HCT116 (cell line): ENCODE measurements at regions not wholly inside any gene's neighbourhood (a gene's known extent, or its start where the extent isn't known, plus 50 kb on each side); places are given as distances from the start of the nearest gene placed in this dataset.

Experiments used
- ATAC-seq: fragments of 200-7000 bp; cut with Tn5 transposase; 2 replicates; pipeline ENCODE4 v1.9.1; 2020; ENCODE audit warnings: mild to moderate bottlenecking, moderate library complexity
- BruUV-seq: library from RNA; stranded (reverse); fragments of 400-500 nt; replicated peaks from 2 replicates; lab custom pipeline; 2021; lab: Mats Ljungman, UMichigan
- CTCF ChIA-PET: fragments of 300-600 bp; sonication (Branson Sonifier 250); formaldehyde crosslinking; loops from one replicate; lab custom pipeline; 2021; ENCODE audit warnings: antibody characterized with exemption; lab: Charles Lee
- POLR2A ChIA-PET: fragments of 300-600, 350-600 bp; sonication (Branson Sonifier 250); formaldehyde crosslinking; loops from one replicate; lab custom pipeline; 2021; ENCODE audit warnings: antibody characterized with exemption; lab: Charles Lee
- RAD21 ChIA-PET, 2 experiments: fragments of 300-600 bp; sonication (Branson Sonifier 250); formaldehyde crosslinking; loops; one replicate each; lab custom pipeline; 2023; ENCODE audit warnings: low total read pairs in 2 of 2; ENCODE audit not compliant: uncharacterized antibody in 2 of 2, unreplicated experiment in 2 of 2, low non-redundant PET in 1 of 2; lab: Charles Lee
- DNase-seq: peaks from one replicate; pipeline ENCODE4 v3.0.0-alpha.2; 2010; ENCODE audit warnings: low read depth, low spot score
- H2AFZ ChIP-seq: fragments of 200-600 bp; shearing (Covaris generic), sonication (generic); 2 replicates; pipeline ENCODE4 v1.6.1; 2017; ENCODE audit warnings: low read depth, mixed run types, mixed read lengths, antibody characterized with exemption, low read length; ENCODE audit not compliant: poor library complexity, severe bottlenecking
- H3K27ac ChIP-seq: 2 replicates; pipeline ENCODE4 v1.5.1; 2012; ENCODE audit warnings: low read depth, low read length
- H3K27me3 ChIP-seq: fragments of 200-600 bp; sonication (generic); 2 replicates; pipeline ENCODE4 v1.6.1; 2016; ENCODE audit warnings: mixed run types, low read length, mixed read lengths; ENCODE audit not compliant: insufficient read depth
- H3K36me3 ChIP-seq, 2 experiments: fragments of 200-500 bp in 1 of 2; fragments of 200-600 bp in 1 of 2; sonication (Bioruptor generic) in 1 of 2; sonication (generic) in 1 of 2; 2 replicates each; pipeline versions ENCODE4 v1.5.1 to v1.6.1; 2014 to 2016; ENCODE audit warnings: low read length in 2 of 2, inconsistent platforms in 1 of 2, mixed read lengths in 1 of 2, mixed run types in 1 of 2; ENCODE audit not compliant: insufficient read depth in 2 of 2, control insufficient read depth in 1 of 2
- H3K4me1 ChIP-seq, 2 experiments: fragments of 200-600 bp in 1 of 2; sonication (generic) in 1 of 2; 2 replicates each; pipeline versions ENCODE4 v1.5.1 to v1.6.1; 2012 to 2017; ENCODE audit warnings: low read length in 2 of 2, inconsistent platforms in 1 of 2, mild to moderate bottlenecking in 1 of 2, mixed read lengths in 1 of 2, mixed run types in 1 of 2, moderate library complexity in 1 of 2; ENCODE audit not compliant: insufficient read depth in 2 of 2, control insufficient read depth in 1 of 2
- H3K4me2 ChIP-seq: fragments of 200-600 bp; sonication (generic); 2 replicates; pipeline ENCODE4 v1.6.1; 2017; ENCODE audit warnings: mixed run types, low read length, mixed read lengths
- H3K4me3 ChIP-seq, 2 experiments: fragments of 200-600 bp in 1 of 2; sonication (generic) in 1 of 2; replicated peaks in 1 of 2; 2 replicates each; pipeline ENCODE4 v1.5.1; 2011 to 2016; ENCODE audit warnings: low read length in 2 of 2, control low read depth in 1 of 2, low read depth in 1 of 2, mild to moderate bottlenecking in 1 of 2, mixed read lengths in 1 of 2, mixed run types in 1 of 2
- H3K79me2 ChIP-seq: fragments of 200-600 bp; sonication (generic); 2 replicates; pipeline ENCODE4 v1.6.1; 2017; ENCODE audit warnings: mild to moderate bottlenecking, mixed run types, low read length, moderate library complexity, mixed read lengths; ENCODE audit not compliant: insufficient read depth
- H3K9ac ChIP-seq: fragments of 200-600 bp; sonication (generic); 2 replicates; pipeline ENCODE4 v1.6.1; 2016; ENCODE audit warnings: low read length, mixed read lengths
- H3K9me2 ChIP-seq: fragments of 200-600 bp; sonication (generic), shearing (Covaris generic); 2 replicates; pipeline ENCODE4 v1.6.1; 2017; ENCODE audit warnings: mixed run types, mild to moderate bottlenecking, moderate library complexity; ENCODE audit not compliant: insufficient read depth
- H3K9me3 ChIP-seq, 2 experiments: fragments of 200-500 bp in 1 of 2; fragments of 200-600 bp in 1 of 2; sonication (Bioruptor generic) in 1 of 2; sonication (generic) in 1 of 2; 2 replicates each; pipeline ENCODE4 v1.6.1; 2014 to 2017; ENCODE audit warnings: low read length in 2 of 2, mixed read lengths in 2 of 2, inconsistent platforms in 1 of 2, low read depth in 1 of 2, mild to moderate bottlenecking in 1 of 2, mixed run types in 1 of 2, moderate library complexity in 1 of 2; ENCODE audit not compliant: control insufficient read depth in 1 of 2, insufficient read depth in 1 of 2
- H4K20me1 ChIP-seq: fragments of 200-600 bp; sonication (generic), shearing (Covaris generic); 2 replicates; pipeline ENCODE4 v1.6.1; 2017; ENCODE audit warnings: mixed run types, mild to moderate bottlenecking, moderate library complexity; ENCODE audit not compliant: insufficient read depth
- ATF3 ChIP-seq: IDR thresholded peaks from 2 replicates; pipeline ENCODE4 v1.6.1; 2012
- CEBPB ChIP-seq: IDR thresholded peaks from 2 replicates; pipeline ENCODE4 v1.6.1; 2012; ENCODE audit warnings: low read depth
- ELF1 ChIP-seq: IDR thresholded peaks from 2 replicates; pipeline ENCODE4 v1.6.1; 2012; ENCODE audit warnings: low read depth, borderline replicate concordance
- EZH2 ChIP-seq: fragments of 200-600 bp; sonication (generic); IDR thresholded peaks from 2 replicates; pipeline ENCODE4 v1.6.1; 2017; ENCODE audit warnings: antibody characterized with exemption, mixed run types
- EZH2phosphoT487 ChIP-seq: fragments of 200-600 bp; IDR thresholded peaks from 2 replicates; pipeline ENCODE4 v1.6.1; 2018; ENCODE audit warnings: antibody characterized with exemption, borderline replicate concordance
- FOSL1 ChIP-seq: IDR thresholded peaks from 2 replicates; pipeline ENCODE4 v1.6.1; 2012; ENCODE audit warnings: low read depth
- JUND ChIP-seq: IDR thresholded peaks from 2 replicates; pipeline ENCODE4 v1.6.1; 2012
- MAX ChIP-seq: IDR thresholded peaks from 2 replicates; pipeline ENCODE4 v1.6.1; 2012
- POLR2A ChIP-seq: IDR thresholded peaks from 2 replicates; pipeline ENCODE4 v1.7.0; 2011; ENCODE audit warnings: borderline replicate concordance; ENCODE audit not compliant: insufficient read depth, insufficient read length; ENCODE audit errors: extremely low read depth
- RAD21 ChIP-seq: IDR thresholded peaks from 2 replicates; pipeline ENCODE4 v1.6.1; 2012; ENCODE audit warnings: low read depth, mild to moderate bottlenecking
- SIN3A ChIP-seq: IDR thresholded peaks from 2 replicates; pipeline ENCODE4 v1.6.1; 2012; ENCODE audit warnings: low read depth
- SP1 ChIP-seq: IDR thresholded peaks from 2 replicates; pipeline ENCODE4 v1.6.1; 2012; ENCODE audit warnings: low read depth
- SRF ChIP-seq: IDR thresholded peaks from 2 replicates; pipeline ENCODE4 v1.6.1; 2012; ENCODE audit warnings: low read depth
- TCF7L2 ChIP-seq: IDR thresholded peaks from 2 replicates; pipeline ENCODE4 v1.7.0; 2011; ENCODE audit warnings: borderline replicate concordance, inconsistent platforms; ENCODE audit not compliant: insufficient read depth, insufficient read length; ENCODE audit errors: extremely low read depth
- YY1 ChIP-seq: IDR thresholded peaks from 2 replicates; pipeline ENCODE4 v1.6.1; 2011; ENCODE audit warnings: low read length, low read depth, moderate library complexity, mild to moderate bottlenecking; ENCODE audit not compliant: insufficient replicate concordance; ENCODE audit errors: extremely low read depth
- ZFX ChIP-seq: fragments of 450-650 bp; IDR thresholded peaks from 2 replicates; pipeline ENCODE4 v1.6.1; 2017
- ZNF274 ChIP-seq: fragments of 200-500 bp; sonication (Bioruptor generic); IDR thresholded peaks from 2 replicates; pipeline ENCODE4 v1.6.1; 2014; ENCODE audit warnings: mild to moderate bottlenecking, low read depth, low read length, inconsistent platforms
- intact Hi-C: fragments of 100-400 bp; cut with micrococcal nuclease; formaldehyde crosslinking; loops from 2 replicates; pipeline ENCODE4 v1.10.0; 2022

DNA sequence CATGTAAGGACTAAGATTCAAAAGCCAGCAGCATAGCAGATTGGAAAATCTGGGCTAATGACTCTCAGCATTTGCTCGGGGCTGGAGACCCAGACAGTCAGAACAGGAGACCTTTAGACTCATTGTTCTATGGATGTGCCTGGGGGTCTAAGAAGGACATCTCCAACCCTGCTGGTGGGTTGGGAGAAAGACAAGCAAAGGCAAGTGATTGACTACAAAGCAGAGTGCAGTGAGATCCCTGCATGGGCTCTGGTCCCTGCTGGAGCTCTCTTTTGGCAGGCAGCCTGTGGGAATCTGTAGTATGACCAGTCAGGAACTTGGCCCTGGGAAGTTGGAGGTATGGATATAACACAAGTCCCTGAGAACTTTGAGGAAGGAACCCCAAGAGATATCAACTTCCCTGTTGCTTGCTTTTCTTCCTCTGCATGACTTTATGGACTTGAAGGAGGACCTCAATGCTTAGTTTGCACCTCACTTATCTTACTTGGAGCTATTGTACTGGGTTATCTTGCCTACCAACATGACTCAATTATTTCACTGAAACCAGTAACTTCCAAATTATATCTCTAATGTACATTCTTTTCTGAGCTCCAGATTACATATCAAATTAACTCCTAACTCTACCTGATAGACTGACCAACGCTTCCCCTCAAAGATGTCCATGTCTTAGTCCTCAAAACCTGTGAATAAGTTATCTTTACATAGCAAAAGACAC lies 236.0 kb downstream of the CYRIA start:
- H3K9me2 ChIP-seq = no peaks in the 10 kb centered on the region
- no peak overlapping the region for H2AFZ ChIP-seq
- H3K27me3 ChIP-seq = no peaks in the 10 kb centered on the region
- CTCF ChIA-PET = no interaction called here
- H3K4me3 ChIP-seq = no peak overlapping the region
- H3K4me1 ChIP-seq = no peaks in the 10 kb centered on the region
- no peak overlapping the region for H3K27ac ChIP-seq
- POLR2A ChIA-PET = no interaction called here
- BruUV-seq = no TSS peak
- RAD21 ChIA-PET = no interaction called here
- DNase-seq (no peak), ATAC-seq (no peak)
- H3K4me2 ChIP-seq = no peak overlapping the region
- TF ChIP-seq MAX = no peak
- no peaks in the 10 kb centered on the region for H3K79me2 ChIP-seq
- H3K36me3 ChIP-seq = no peaks in the 10 kb centered on the region
- H3K9ac ChIP-seq = no peak overlapping the region
- no peaks in the 10 kb centered on the region for H3K9me3 ChIP-seq
- intact Hi-C loops = no loop called here
- no peaks in the 10 kb centered on the region for H4K20me1 ChIP-seq

- no peaks in the 10 kb centered on the region for H3K9me3 ChIP-seq
- ChIA-PET RAD21 (no interaction called here), POLR2A (no interaction called here)
- H3K9ac ChIP-seq = no peak overlapping the region
- intact Hi-C loops = no loop called here
- H3K4me3 ChIP-seq = no peak overlapping the region
- H4K20me1 ChIP-seq = no peaks in the 10 kb centered on the region
- no peak overlapping the region for H2AFZ ChIP-seq
- H3K4me2 ChIP-seq = no peak overlapping the region
- no peaks in the 10 kb centered on the region for H3K27me3 ChIP-seq
- no peaks in the 10 kb centered on the region for H3K4me1 ChIP-seq
- ATAC-seq = no peak
- TF ChIP-seq YY1 = no peak
- no peak for TF ChIP-seq ATF3
- TF ChIP-seq POLR2A = no peak
- TF ChIP-seq SIN3A = no peak
- TF ChIP-seq ZFX = no peak
- TF ChIP-seq JUND = no peak
- TF ChIP-seq ELF1 = no peak
- TF ChIP-seq FOSL1 = no peak
- no peak for TF ChIP-seq TCF7L2
- no peak for TF ChIP-seq RAD21
- no peak for TF ChIP-seq EZH2phosphoT487
- no peak for TF ChIP-seq EZH2
- no peak for TF ChIP-seq SP1
- no peak for TF ChIP-seq MAX
- TF ChIP-seq CEBPB = no peak
- TF ChIP-seq ZNF274 = no peak
- TF ChIP-seq SRF = no peak
- TF ChIP-seq, all 23 proteins: peak for 0
- no TSS peak for BruUV-seq
- no peaks in the 10 kb centered on the region for H3K36me3 ChIP-seq
- no peak for DNase-seq
- H3K9me2 ChIP-seq = no peaks in the 10 kb centered on the region
- H3K79me2 ChIP-seq = no peaks in the 10 kb centered on the region
- CTCF ChIA-PET = no interaction called here
- no peak overlapping the region for H3K27ac ChIP-seq
Observed at GRCh38 chr2:16429002-16429401, 236.6 kb downstream of the CYRIA start.
